ENCODE measurements at regions not wholly inside any gene's neighbourhood (a gene's known extent, or its start where the extent isn't known, plus 50 kb on each side); places are given as distances from the start of the nearest gene placed in this dataset.

DNA sequence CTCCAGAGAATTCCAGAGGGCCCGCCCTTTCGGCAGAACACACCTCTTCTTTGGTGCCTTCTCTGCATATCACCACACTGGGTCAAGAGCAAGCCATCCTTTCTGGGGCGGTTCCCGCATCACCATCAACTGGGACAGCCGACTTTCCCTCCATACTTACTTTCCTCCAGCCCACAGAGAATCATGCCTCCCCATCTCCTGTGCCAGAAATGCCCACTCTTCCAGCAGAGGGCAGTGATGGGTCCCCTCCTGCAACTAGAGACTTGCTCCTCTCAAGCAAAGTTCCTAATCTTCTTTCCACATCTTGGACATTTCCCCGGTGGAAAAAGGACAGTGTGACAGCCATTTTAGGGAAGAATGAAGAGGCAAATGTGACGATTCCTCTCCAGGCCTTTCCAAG is 157.7 kb downstream of the C11orf91 start:
- Mint-ChIP-seq H3K4me1 (ENCODE audit: low read depth) (peaks cover 78% of the 10 kb centered on the region), H3K27me3 (ENCODE audit: insufficient read depth) (no peaks in the 10 kb centered on the region), H3K9me3 (no peaks in the 10 kb centered on the region), H3K36me3 (ENCODE audit: low read depth) (peaks cover 42% of the 10 kb centered on the region), H3K27ac (peak overlapping the region; percentile 29; the same call in 1 of the 2 replicates), H3K4me3 (no peak overlapping the region)
- TF ChIP-seq, protein P1, sequence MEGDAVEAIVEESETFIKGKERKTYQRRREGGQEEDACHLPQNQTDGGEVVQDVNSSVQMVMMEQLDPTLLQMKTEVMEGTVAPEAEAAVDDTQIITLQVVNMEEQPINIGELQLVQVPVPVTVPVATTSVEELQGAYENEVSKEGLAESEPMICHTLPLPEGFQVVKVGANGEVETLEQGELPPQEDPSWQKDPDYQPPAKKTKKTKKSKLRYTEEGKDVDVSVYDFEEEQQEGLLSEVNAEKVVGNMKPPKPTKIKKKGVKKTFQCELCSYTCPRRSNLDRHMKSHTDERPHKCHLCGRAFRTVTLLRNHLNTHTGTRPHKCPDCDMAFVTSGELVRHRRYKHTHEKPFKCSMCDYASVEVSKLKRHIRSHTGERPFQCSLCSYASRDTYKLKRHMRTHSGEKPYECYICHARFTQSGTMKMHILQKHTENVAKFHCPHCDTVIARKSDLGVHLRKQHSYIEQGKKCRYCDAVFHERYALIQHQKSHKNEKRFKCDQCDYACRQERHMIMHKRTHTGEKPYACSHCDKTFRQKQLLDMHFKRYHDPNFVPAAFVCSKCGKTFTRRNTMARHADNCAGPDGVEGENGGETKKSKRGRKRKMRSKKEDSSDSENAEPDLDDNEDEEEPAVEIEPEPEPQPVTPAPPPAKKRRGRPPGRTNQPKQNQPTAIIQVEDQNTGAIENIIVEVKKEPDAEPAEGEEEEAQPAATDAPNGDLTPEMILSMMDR (IDR thresholded peaks at IDR 0.05) = peak; percentile 81
- peak; percentile 37 for DNase-seq

DNA sequence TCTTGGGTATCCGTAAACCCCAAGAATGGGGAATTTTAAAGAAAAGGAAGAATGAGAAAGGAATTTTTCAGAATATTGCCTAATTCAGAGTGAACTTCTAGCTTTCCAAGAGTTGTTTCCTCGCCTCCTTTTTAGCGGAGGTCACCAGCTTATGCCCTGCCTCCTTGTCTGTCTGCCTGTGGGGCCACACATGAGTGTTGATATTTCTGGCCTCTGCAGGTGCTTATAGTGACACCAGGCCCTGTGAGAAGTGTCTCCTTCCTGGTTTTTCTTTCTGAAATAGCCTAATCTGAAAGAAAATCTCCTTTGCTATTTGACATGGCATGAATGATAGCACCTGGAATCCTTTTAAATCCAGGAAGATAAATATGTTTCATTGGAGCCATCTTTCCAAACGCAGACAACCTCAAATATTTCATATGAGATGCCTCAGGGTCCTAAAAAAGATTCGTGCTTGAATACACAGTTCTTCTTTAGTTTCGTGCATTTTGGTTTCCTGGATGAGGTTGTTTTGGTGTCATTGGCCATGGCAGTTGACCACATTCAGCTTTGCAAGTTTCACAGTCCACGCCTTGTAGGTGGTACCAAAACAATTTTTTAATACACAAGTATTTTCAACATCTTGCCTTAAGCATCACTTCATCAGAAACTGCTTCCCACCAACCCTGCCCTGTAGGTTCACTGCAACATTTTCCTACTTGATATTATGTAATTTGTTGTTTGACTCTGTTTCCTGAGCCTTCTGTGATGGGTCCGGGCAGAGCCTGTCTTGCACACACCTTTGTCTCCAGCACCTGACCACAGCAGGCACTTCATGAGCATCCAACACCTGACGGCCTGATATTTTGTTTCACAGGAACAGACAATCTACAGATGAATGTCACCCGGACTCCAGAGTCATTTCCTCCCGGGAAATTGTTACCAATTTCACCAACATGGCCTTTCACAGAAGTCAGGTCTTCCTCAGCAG is 159.4 kb downstream of the C11orf91 start:
- Mint-ChIP-seq H3K4me3 (no peak overlapping the region), H3K4me1 (ENCODE audit: low read depth) (peaks cover 71% of the 10 kb centered on the region), H3K9me3 (no peaks in the 10 kb centered on the region), H3K27ac (no peak overlapping the region), H3K36me3 (ENCODE audit: low read depth) (peaks cover 34% of the 10 kb centered on the region), H3K27me3 (ENCODE audit: insufficient read depth) (no peaks in the 10 kb centered on the region)
- TF ChIP-seq, protein P1 (IDR thresholded peaks at IDR 0.05) = no peak
- no peak for DNase-seq

DNA sequence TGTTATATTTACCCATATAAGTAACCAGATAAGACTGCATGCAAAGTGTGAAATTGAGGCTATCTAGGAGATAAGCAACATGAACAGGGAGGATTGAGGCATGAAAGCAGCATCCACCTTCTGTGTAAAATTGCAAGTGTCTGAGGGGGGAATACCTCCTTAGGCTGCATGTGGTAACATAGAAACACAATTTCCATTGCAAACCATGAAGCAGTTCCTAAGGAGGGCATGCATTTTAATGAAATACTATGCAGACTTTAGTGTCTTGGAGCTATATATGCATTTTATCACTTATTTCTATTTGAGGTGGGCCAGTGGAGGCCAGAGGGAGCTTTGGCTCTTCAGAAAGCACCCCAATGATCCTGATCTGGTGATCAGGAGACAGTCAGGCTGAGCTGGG is 160.2 kb downstream of the C11orf91 start:
- DNase-seq = no peak
- TF ChIP-seq, protein P1 (IDR thresholded peaks at IDR 0.05) = no peak
- Mint-ChIP-seq H3K4me1 (ENCODE audit: low read depth) (peaks cover 69% of the 10 kb centered on the region), H3K27ac (peak overlapping the region; percentile 74; the same call in 1 of the 2 replicates), H3K9me3 (no peaks in the 10 kb centered on the region), H3K4me3 (no peak overlapping the region), H3K36me3 (ENCODE audit: low read depth) (peaks cover 36% of the 10 kb centered on the region), H3K27me3 (ENCODE audit: insufficient read depth) (no peaks in the 10 kb centered on the region)

DNA sequence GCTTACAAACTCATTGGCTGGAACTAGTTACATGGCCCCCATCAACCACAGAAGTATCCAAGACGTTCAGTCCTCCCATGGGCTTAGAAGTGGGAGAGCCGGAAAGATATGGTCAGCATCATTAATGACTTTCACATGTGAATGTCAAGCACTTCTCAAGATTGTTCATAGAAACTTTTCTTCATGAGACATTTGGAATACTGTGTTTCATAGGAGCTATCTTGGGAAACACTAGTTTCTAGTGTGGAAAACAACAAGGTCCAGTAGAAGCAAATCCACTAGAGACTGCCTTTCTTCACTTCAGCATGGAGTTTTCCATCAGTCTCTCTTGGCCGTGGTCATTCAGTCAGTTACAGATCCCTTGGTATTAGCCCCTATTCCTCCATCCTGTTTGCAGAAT is 160.9 kb downstream of the C11orf91 start:
- Mint-ChIP-seq H3K36me3 (ENCODE audit: low read depth) (peaks cover 33% of the 10 kb centered on the region), H3K9me3 (peaks cover 3% of the 10 kb centered on the region; the same call in 1 of the 2 replicates), H3K4me3 (peak overlapping the region; percentile 47), H3K4me1 (ENCODE audit: low read depth) (peaks cover 65% of the 10 kb centered on the region), H3K27me3 (ENCODE audit: insufficient read depth) (no peaks in the 10 kb centered on the region), H3K27ac (peak overlapping the region; percentile 74)
- DNase-seq = no peak
- TF ChIP-seq, protein P1 (IDR thresholded peaks at IDR 0.05) = no peak

DNA sequence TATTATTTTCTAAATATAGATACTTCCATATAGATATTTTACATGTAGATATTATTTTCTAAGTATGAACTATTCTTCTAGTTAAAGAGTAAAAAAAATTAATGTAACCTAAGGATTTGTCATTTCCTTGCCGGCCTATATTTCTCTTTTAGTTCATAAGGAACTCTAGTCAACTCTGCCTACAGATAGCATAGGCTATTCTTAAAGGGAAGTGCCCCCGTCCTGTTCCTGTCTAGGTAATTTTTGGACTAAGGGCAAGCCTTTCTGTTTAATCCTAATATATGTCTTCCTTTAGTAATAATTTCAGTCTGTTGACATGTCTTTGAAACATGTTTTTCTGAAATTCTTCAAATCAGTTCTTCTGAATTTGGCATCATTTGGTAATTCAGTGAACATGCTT is 161.9 kb downstream of the C11orf91 start:
- Mint-ChIP-seq H3K9me3 (peaks cover 5% of the 10 kb centered on the region; the same call in 1 of the 2 replicates), H3K4me1 (ENCODE audit: low read depth) (peaks cover 65% of the 10 kb centered on the region), H3K4me3 (no peak overlapping the region), H3K36me3 (ENCODE audit: low read depth) (peaks cover 29% of the 10 kb centered on the region), H3K27me3 (ENCODE audit: insufficient read depth) (no peaks in the 10 kb centered on the region), H3K27ac (no peak overlapping the region)
- no peak for DNase-seq
- TF ChIP-seq, protein P1 (IDR thresholded peaks at IDR 0.05) = no peak

Data from HFFc6 (cell line).